ENCODE measurements at regions not wholly inside any gene's neighbourhood (a gene's known extent, or its start where the extent isn't known, plus 50 kb on each side); places are given as distances from the start of the nearest gene placed in this dataset.
"Not testable (repeated sequence)": the region's sequence is repeated elsewhere in the genome, so short reads cannot be mapped to it uniquely, and the experiment has no call there.

- DNase-seq (ENCODE audit: low read depth): no peak
Observed at GRCh38 chr12:47346251-47347019, 266.7 kb upstream of the AMIGO2 start.

GRCh38 chr12:47343684-47344567, 264.2 kb upstream of the AMIGO2 start:
- DNase-seq (ENCODE audit: low read depth): no peak

GRCh38 chr12:47340411-47341015, 260.8 kb upstream of the AMIGO2 start:
- no peak for DNase-seq (ENCODE audit: low read depth)

- no peak for DNase-seq (ENCODE audit: low read depth)
Observed at GRCh38 chr12:47337581-47337980, 257.8 kb upstream of the AMIGO2 start.

- not testable (repeated sequence) for DNase-seq (ENCODE audit: low read depth)
Observed at GRCh38 chr12:47333271-47333858, 253.6 kb upstream of the AMIGO2 start.

GRCh38 chr12:47328831-47329545, 249.2 kb upstream of the AMIGO2 start:
- no peak for DNase-seq (ENCODE audit: low read depth)

GRCh38 chr12:47326190-47326589, 246.4 kb upstream of the AMIGO2 start:
- DNase-seq (ENCODE audit: low read depth): no peak

- no peak for DNase-seq (ENCODE audit: low read depth)
Observed at GRCh38 chr12:47323802-47324201, 244.0 kb upstream of the AMIGO2 start.

- no peak for DNase-seq (ENCODE audit: low read depth)
Observed at GRCh38 chr12:47321436-47321835, 241.7 kb upstream of the AMIGO2 start.

- no peak for DNase-seq (ENCODE audit: low read depth)
Observed at GRCh38 chr12:47319746-47320145, 240.0 kb upstream of the AMIGO2 start.

- DNase-seq (ENCODE audit: low read depth): no peak
Observed at GRCh38 chr12:47318963-47319362, 239.2 kb upstream of the AMIGO2 start.

- DNase-seq (ENCODE audit: low read depth): no peak
Observed at GRCh38 chr12:47317175-47317915, 237.6 kb upstream of the AMIGO2 start.

GRCh38 chr12:47316609-47317049, 236.9 kb upstream of the AMIGO2 start:
- no peak for DNase-seq (ENCODE audit: low read depth)

- no peak for DNase-seq (ENCODE audit: low read depth)
Observed at GRCh38 chr12:47314996-47315395, 235.2 kb upstream of the AMIGO2 start.

- DNase-seq (ENCODE audit: low read depth): no peak
Observed at GRCh38 chr12:47312808-47313426, 233.2 kb upstream of the AMIGO2 start.

GRCh38 chr12:47312147-47312546, 232.4 kb upstream of the AMIGO2 start:
- no peak for DNase-seq (ENCODE audit: low read depth)

GRCh38 chr12:47311568-47311967, 231.8 kb upstream of the AMIGO2 start:
- no peak for DNase-seq (ENCODE audit: low read depth)

GRCh38 chr12:47311010-47311409, 231.3 kb upstream of the AMIGO2 start:
- no peak for DNase-seq (ENCODE audit: low read depth)

- DNase-seq (ENCODE audit: low read depth): no peak
Observed at GRCh38 chr12:47308672-47309071, 228.9 kb upstream of the AMIGO2 start.

- no peak for DNase-seq (ENCODE audit: low read depth)
Observed at GRCh38 chr12:47307680-47308399, 228.1 kb upstream of the AMIGO2 start.

Data from stimulated activated CD8-positive, alpha-beta memory T cell treated with anti-CD3 and anti-CD28 coated beads, Interleukin-4, amount 100 ng/mL, for 24 hours (primary cell).